ENCODE measurements at regions not wholly inside any gene's neighbourhood (a gene's known extent, or its start where the extent isn't known, plus 50 kb on each side); places are given as distances from the start of the nearest gene placed in this dataset.

DNA sequence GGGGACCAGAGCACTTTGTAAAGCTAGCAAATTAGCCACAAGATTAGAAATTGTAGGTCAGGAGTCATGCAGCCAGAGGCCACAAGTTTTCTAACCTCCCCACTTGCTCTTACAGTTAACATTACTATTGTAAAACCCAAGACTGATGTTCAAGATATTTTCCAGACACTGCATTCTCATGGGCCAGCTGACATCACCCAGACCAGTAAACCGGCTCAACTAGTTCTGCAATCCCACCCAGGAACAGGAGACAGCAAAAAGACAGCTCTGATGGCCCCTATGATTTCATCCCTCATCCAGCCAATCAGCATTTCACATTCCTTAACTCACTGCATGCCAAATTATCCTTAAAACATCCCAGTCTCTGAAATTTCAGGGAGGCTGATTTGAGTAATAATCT lies 178.5 kb downstream of the PRR20E start:
- intact Hi-C loops (cut with DNase I): no loop called here
- Histone ChIP-seq H3K36me3 (no peaks in the 10 kb centered on the region), H3K27me3 (no peaks in the 10 kb centered on the region), H3K9me3 (no peaks in the 10 kb centered on the region), H3K4me3 (no peak overlapping the region), H3K27ac (no peak overlapping the region), H3K4me1 (no peaks in the 10 kb centered on the region)
- TF ChIP-seq, protein P1, sequence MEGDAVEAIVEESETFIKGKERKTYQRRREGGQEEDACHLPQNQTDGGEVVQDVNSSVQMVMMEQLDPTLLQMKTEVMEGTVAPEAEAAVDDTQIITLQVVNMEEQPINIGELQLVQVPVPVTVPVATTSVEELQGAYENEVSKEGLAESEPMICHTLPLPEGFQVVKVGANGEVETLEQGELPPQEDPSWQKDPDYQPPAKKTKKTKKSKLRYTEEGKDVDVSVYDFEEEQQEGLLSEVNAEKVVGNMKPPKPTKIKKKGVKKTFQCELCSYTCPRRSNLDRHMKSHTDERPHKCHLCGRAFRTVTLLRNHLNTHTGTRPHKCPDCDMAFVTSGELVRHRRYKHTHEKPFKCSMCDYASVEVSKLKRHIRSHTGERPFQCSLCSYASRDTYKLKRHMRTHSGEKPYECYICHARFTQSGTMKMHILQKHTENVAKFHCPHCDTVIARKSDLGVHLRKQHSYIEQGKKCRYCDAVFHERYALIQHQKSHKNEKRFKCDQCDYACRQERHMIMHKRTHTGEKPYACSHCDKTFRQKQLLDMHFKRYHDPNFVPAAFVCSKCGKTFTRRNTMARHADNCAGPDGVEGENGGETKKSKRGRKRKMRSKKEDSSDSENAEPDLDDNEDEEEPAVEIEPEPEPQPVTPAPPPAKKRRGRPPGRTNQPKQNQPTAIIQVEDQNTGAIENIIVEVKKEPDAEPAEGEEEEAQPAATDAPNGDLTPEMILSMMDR (IDR thresholded peaks at IDR 0.05): no peak
- ATAC-seq (no peak), DNase-seq (no peak)

DNA sequence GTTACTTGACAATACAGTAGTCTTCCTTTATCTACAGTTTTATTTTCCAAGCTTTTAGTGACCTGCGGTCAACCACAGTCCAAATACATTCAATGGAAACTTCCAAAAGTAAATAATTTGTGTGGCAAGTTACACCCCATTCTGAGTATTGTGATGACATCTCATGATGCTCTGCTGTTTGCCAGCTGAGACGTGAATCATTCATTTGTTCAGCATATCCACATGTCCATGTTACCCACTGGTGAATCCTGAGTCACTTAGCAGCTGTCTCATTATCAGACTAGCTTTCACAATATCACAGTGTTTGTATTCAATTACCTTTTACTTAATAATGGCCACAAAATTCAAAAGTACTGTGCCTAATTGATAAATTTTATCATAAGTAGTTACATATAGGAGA lies 179.8 kb downstream of the PRR20E start:
- no peak overlapping the region for H3K27ac ChIP-seq
- ATAC-seq (no peak), DNase-seq (no peak)
- no peak overlapping the region for H3K4me3 ChIP-seq
- intact Hi-C loops (cut with DNase I): no loop called here
- no peaks in the 10 kb centered on the region for H3K36me3 ChIP-seq
- H3K4me1 ChIP-seq: no peaks in the 10 kb centered on the region
- H3K9me3 ChIP-seq: no peaks in the 10 kb centered on the region
- TF ChIP-seq, protein P1 (IDR thresholded peaks at IDR 0.05): no peak
- no peaks in the 10 kb centered on the region for H3K27me3 ChIP-seq

DNA sequence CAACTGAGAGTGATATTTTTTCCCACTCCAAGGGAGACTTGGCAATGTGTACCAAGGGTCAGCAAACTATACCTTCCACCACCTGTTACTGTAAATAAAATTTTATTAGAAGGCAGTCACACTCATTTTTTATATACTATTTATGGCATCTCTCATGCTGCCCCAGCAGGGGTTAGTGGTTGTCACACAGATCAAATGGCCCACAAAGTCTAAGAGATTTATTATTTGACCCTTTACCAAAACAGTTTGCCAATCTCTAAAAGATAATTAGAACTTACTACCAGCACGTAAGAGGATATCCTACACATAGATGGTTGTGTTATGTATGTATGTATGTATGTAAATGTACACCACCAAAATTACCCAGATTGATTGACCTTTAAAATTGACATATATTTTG lies 185.1 kb downstream of the PRR20E start:
- ATAC-seq: no peak

DNA sequence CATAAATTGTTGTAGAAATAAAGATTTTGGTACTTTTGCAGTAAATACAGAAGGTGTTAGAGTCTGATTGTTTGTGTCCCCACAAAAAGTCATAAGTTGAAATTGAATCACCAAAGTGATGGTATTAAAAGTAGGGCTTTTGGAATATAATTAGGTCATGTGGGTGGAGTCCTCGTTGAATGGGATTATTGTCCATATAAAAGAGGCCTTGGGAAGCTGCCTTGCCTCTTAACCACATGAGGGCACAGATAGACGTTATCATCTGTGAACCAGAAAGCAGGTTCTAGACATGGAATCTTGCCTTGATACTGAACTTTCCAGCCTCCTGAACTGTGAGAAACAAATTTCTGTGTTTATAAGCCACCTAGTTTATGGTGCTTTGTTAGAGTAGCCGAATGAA lies 186.8 kb downstream of the PRR20E start:
- H3K36me3 ChIP-seq: no peaks in the 10 kb centered on the region
- no peaks in the 10 kb centered on the region for H3K27me3 ChIP-seq
- TF ChIP-seq, protein P1 (IDR thresholded peaks at IDR 0.05): no peak
- H3K4me1 ChIP-seq: no peaks in the 10 kb centered on the region
- no peak overlapping the region for H3K27ac ChIP-seq
- DNase-seq (no peak), ATAC-seq (no peak)
- intact Hi-C loops (cut with DNase I): no loop called here
- no peak overlapping the region for H3K4me3 ChIP-seq
- no peaks in the 10 kb centered on the region for H3K9me3 ChIP-seq

More for the DNA sequence above, 185.1 kb downstream of the PRR20E start:
- intact Hi-C loops (cut with DNase I): no loop called here
- no peaks in the 10 kb centered on the region for H3K27me3 ChIP-seq
- no peaks in the 10 kb centered on the region for H3K9me3 ChIP-seq
- TF ChIP-seq, protein P1 (IDR thresholded peaks at IDR 0.05): no peak
- no peak overlapping the region for H3K27ac ChIP-seq
- H3K36me3 ChIP-seq: no peaks in the 10 kb centered on the region
- no peaks in the 10 kb centered on the region for H3K4me1 ChIP-seq
- DNase-seq: no peak
- H3K4me3 ChIP-seq: no peak overlapping the region

DNA sequence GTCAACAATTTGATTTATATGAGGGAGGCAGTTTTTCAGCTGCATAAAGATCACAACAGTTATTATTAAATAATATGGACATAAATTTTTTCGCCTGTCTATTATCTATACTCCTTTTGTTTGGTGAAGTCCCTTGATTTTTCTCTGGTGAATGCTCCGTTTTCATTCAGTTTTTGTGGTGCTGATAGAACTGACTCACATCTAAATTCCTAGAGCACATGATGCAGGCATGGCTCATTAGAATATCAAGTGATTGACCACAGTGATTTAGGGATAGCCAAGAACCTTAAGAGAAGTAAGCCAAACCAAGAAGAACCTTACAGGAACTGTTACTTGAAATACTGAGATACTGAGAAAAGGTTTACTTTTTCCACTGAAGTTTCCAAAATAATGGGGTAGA lies 208.9 kb downstream of the PRR20E start:
- H3K9me3 ChIP-seq: no peaks in the 10 kb centered on the region
- TF ChIP-seq, protein P1 (IDR thresholded peaks at IDR 0.05): no peak
- ATAC-seq: no peak
- intact Hi-C loops (cut with DNase I): no loop called here
- DNase-seq: no peak
- no peaks in the 10 kb centered on the region for H3K27me3 ChIP-seq
- no peaks in the 10 kb centered on the region for H3K4me1 ChIP-seq
- no peaks in the 10 kb centered on the region for H3K36me3 ChIP-seq
- H3K27ac ChIP-seq: no peak overlapping the region
- no peak overlapping the region for H3K4me3 ChIP-seq

DNA sequence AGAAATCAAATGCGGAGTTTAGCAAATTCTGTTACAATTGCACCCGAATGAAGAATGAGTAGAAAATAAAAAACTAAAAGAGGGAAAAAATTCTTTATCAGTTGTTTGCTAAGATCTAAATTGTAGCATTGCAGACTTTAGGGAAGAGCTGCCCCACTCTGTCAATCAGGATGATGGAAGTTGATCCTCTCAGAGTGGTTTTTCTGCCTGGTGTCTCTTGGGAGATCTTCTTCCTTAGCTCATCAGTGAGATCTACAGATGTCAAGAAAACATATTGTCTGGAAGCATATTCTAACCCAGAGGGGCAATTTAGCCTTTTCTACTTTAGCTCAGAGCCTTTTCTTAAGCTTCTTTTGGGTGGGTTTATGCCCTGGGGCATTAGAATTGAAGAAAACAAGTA lies 223.2 kb upstream of the PCDH17 start:
- no peak for DNase-seq
- Histone ChIP-seq H3K36me3 (no peaks in the 10 kb centered on the region), H3K4me1 (no peaks in the 10 kb centered on the region), H3K27me3 (no peaks in the 10 kb centered on the region), H3K27ac (no peak overlapping the region), H3K4me3 (no peak overlapping the region), H3K9me3 (no peaks in the 10 kb centered on the region)
- TF ChIP-seq, protein P1 (IDR thresholded peaks at IDR 0.05): no peak
- intact Hi-C loops (cut with DNase I): no loop called here
- no peak for ATAC-seq

Measured in upper lobe of right lung (tissue), 1 donor.